ENCODE measurements at regions not wholly inside any gene's neighbourhood (a gene's known extent, or its start where the extent isn't known, plus 50 kb on each side); places are given as distances from the start of the nearest gene placed in this dataset.

DNA sequence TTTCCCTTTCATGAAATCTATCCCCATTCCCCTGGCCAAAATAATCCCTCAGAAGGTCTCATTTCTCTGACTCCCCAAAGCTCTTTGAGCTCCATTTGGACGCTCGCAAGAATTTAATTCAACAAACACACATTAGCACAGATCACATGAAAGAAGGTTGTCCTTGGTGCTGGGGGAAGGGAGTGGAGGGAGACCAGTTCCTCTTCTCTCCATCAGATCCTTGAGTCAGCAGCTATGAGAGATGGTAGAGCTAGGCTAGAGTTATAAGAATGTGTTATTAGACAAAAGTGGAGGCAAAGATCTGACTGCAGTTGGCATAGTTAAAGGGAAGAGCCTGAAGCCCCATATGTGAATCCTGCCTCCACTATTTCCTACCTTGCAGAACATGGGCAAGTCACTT is 184.2 kb upstream of the CDYL start:
- TF ChIP-seq, protein P1, sequence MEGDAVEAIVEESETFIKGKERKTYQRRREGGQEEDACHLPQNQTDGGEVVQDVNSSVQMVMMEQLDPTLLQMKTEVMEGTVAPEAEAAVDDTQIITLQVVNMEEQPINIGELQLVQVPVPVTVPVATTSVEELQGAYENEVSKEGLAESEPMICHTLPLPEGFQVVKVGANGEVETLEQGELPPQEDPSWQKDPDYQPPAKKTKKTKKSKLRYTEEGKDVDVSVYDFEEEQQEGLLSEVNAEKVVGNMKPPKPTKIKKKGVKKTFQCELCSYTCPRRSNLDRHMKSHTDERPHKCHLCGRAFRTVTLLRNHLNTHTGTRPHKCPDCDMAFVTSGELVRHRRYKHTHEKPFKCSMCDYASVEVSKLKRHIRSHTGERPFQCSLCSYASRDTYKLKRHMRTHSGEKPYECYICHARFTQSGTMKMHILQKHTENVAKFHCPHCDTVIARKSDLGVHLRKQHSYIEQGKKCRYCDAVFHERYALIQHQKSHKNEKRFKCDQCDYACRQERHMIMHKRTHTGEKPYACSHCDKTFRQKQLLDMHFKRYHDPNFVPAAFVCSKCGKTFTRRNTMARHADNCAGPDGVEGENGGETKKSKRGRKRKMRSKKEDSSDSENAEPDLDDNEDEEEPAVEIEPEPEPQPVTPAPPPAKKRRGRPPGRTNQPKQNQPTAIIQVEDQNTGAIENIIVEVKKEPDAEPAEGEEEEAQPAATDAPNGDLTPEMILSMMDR (conservative IDR thresholded peaks at IDR 0.05; ENCODE audit: low read depth, low read length): no peak
- TF ChIP-seq EZH2phosphoT487 (IDR thresholded peaks at IDR 0.05; ENCODE audit: borderline replicate concordance, low read length): no peak
